Thyroid gland (tissue), 4 donors: ENCODE measurements at regions not wholly inside any gene's neighbourhood (a gene's known extent, or its start where the extent isn't known, plus 50 kb on each side); places are given as distances from the start of the nearest gene placed in this dataset.

Source experiments
- POLR2A ChIP-seq, 2 donors: fragments of 450-650 bp; IDR thresholded peaks; one replicate each; pipeline ENCODE4 v1.6.1; 2017; ENCODE audit warnings: antibody characterized with exemption in 2 of 2, mild to moderate bottlenecking in 2 of 2, moderate library complexity in 1 of 2
- TF ChIP-seq, protein P1 (sequence below), 6 experiments: fragments of 200-600 bp in 3 of 6; fragments of 450-650 bp in 3 of 6; sonication (generic) in 3 of 6; IDR thresholded peaks; one replicate each; pipeline ENCODE4 v1.5.1; 2016 to 2019; ENCODE audit warnings: antibody characterized with exemption in 6 of 6, mild to moderate bottlenecking in 2 of 6, inconsistent platforms in 1 of 6, moderate library complexity in 1 of 6

DNA sequence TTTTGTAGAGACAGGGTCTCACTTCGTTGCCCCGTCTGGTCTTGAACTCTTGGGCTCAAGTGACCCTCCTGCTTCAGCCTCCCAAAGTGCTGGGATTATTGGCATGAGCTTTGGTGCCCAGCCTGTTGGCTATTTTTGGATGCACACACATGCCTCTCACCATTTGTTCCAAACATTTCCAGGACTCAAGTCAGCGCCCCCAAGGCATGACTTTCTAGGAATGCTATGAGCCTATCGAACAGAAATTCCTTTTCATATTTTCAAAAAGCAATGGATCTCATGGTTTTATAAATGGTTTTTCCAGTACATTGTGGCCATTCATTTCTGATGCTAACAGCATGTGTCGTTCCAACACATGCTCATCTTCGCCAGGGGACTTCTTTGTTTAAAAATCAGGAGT is 119.3 kb upstream of the NAA20 start:
- TF ChIP-seq POLR2A (IDR thresholded peaks at IDR 0.05) = no peak
- TF ChIP-seq, protein P1, sequence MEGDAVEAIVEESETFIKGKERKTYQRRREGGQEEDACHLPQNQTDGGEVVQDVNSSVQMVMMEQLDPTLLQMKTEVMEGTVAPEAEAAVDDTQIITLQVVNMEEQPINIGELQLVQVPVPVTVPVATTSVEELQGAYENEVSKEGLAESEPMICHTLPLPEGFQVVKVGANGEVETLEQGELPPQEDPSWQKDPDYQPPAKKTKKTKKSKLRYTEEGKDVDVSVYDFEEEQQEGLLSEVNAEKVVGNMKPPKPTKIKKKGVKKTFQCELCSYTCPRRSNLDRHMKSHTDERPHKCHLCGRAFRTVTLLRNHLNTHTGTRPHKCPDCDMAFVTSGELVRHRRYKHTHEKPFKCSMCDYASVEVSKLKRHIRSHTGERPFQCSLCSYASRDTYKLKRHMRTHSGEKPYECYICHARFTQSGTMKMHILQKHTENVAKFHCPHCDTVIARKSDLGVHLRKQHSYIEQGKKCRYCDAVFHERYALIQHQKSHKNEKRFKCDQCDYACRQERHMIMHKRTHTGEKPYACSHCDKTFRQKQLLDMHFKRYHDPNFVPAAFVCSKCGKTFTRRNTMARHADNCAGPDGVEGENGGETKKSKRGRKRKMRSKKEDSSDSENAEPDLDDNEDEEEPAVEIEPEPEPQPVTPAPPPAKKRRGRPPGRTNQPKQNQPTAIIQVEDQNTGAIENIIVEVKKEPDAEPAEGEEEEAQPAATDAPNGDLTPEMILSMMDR (IDR thresholded peaks at IDR 0.05) = no peak
